HepG2 (cell line): ENCODE measurements at regions not wholly inside any gene's neighbourhood (a gene's known extent, or its start where the extent isn't known, plus 50 kb on each side); places are given as distances from the start of the nearest gene placed in this dataset.

Experiments
- ATAC-seq: fragments of 200-7000 bp; cut with Tn5 transposase; 3 replicates; pipeline ENCODE4 v1.9.1; 2020; ENCODE audit warnings: mild to moderate bottlenecking, moderate library complexity
- BruUV-seq: library from RNA; stranded (reverse); fragments of 400-500 nt; replicated peaks from 2 replicates; lab custom pipeline; 2021; lab: Mats Ljungman, UMichigan
- CTCF ChIA-PET: fragments of 300-600 bp; formaldehyde crosslinking; extraction: SDS; loops from one replicate; lab custom pipeline; 2021; ENCODE audit warnings: low total read pairs, inconsistent platforms, low intra/inter-chr PET ratio; lab: Yijun Ruan, JAX
- POLR2A ChIA-PET: fragments of 350-600 bp; sonication (Branson Sonifier 250); formaldehyde crosslinking; loops from one replicate; lab custom pipeline; 2020; ENCODE audit warnings: antibody characterized with exemption, inconsistent platforms; lab: Yijun Ruan, JAX
- DNase-seq: peaks from one replicate; pipeline ENCODE4 v3.0.0-alpha.2; 2015; ENCODE audit warnings: low spot score
- FAIRE-seq: peaks from 3 replicates; lab custom pipeline; 2011; peaks lifted over from hg19 to GRCh38; lab: Jason Lieb, UNC
- H2AFZ ChIP-seq: one replicate; pipeline ENCODE4 v1.6.1; 2011; ENCODE audit warnings: low read length, inconsistent platforms
- H3K27ac ChIP-seq: fragments of 300-600 bp; 3 replicates; pipeline ENCODE4 v1.8.0; 2011; ENCODE audit warnings: mixed run types, mild to moderate bottlenecking, mixed read lengths, low read length, inconsistent platforms; ENCODE audit not compliant: insufficient read depth; ENCODE audit errors: extremely low read length
- H3K27me3 ChIP-seq, 2 experiments: fragments of 200-600 bp in 1 of 2; 2 replicates in 1 of 2; 3 replicates in 1 of 2; pipeline versions ENCODE4 v1.6.0 to v1.8.0; 2011; ENCODE audit warnings: low read length in 2 of 2, mild to moderate bottlenecking in 2 of 2, moderate library complexity in 2 of 2, inconsistent platforms in 1 of 2; ENCODE audit not compliant: insufficient read depth in 2 of 2, control insufficient read depth in 1 of 2
- H3K36me3 ChIP-seq, 2 experiments: fragments of 200-600 bp in 1 of 2; replicated peaks in 1 of 2; 2 replicates in 1 of 2; 3 replicates in 1 of 2; pipeline versions ENCODE4 v1.5.1 to v1.8.0; 2011; ENCODE audit warnings: low read length in 2 of 2, inconsistent platforms in 1 of 2; ENCODE audit not compliant: insufficient read depth in 2 of 2, control insufficient read depth in 1 of 2
- H3K4me1 ChIP-seq: 2 replicates; pipeline ENCODE4 v1.5.1; 2012; ENCODE audit warnings: low read length, inconsistent platforms; ENCODE audit not compliant: insufficient read depth
- H3K4me2 ChIP-seq: 2 replicates; pipeline ENCODE4 v1.6.0; 2011; ENCODE audit warnings: low read depth, low read length, inconsistent platforms
- H3K4me3 ChIP-seq, 3 experiments: fragments of 200-600 bp in 1 of 3; sonication (generic), shearing (Covaris generic) in 1 of 3; replicated peaks in 1 of 3; 2 replicates each; pipeline ENCODE4 v1.5.1; 2011 to 2016; ENCODE audit warnings: low read length in 3 of 3, inconsistent platforms in 2 of 3, low read depth in 2 of 3, mild to moderate bottlenecking in 2 of 3, control low read depth in 1 of 3, mixed read lengths in 1 of 3; ENCODE audit not compliant: insufficient read depth in 1 of 3
- H3K79me2 ChIP-seq: one replicate; pipeline ENCODE4 v1.6.1; 2011; ENCODE audit warnings: low read length, inconsistent platforms; ENCODE audit not compliant: insufficient read depth
- H3K9ac ChIP-seq: 2 replicates; pipeline ENCODE4 v1.6.0; 2011; ENCODE audit warnings: mild to moderate bottlenecking, low read depth, low read length, inconsistent platforms; ENCODE audit not compliant: insufficient read depth
- H3K9me3 ChIP-seq: 2 replicates; pipeline ENCODE4 v1.5.1; 2012; ENCODE audit warnings: mild to moderate bottlenecking, low read length
- H4K20me1 ChIP-seq: 2 replicates; pipeline ENCODE4 v1.6.0; 2011; ENCODE audit warnings: inconsistent platforms, mild to moderate bottlenecking, low read length, moderate library complexity; ENCODE audit not compliant: insufficient read depth
- BORCS8-MEF2B ChIP-seq: sonication (generic); formaldehyde crosslinking; IDR thresholded peaks from 2 replicates; pipeline ENCODE4 v1.8.0; 2022; ENCODE audit warnings: mild to moderate bottlenecking, missing genetic modification reagents
- FOXA1 ChIP-seq, 2 experiments: fragments of 450-650 bp in 1 of 2; sonication (generic) in 1 of 2; formaldehyde crosslinking in 1 of 2; IDR thresholded peaks; 2 replicates each; pipeline versions ENCODE4 v1.4.0 to v1.6.1; 2016 to 2020; ENCODE audit warnings: missing genetic modification reagents in 1 of 2
- PITX1 ChIP-seq: sonication (generic); formaldehyde crosslinking; IDR thresholded peaks from 2 replicates; pipeline ENCODE4 v1.5.1; 2020; ENCODE audit warnings: mild to moderate bottlenecking, missing genetic modification reagents
- RFXAP ChIP-seq: sonication (generic); formaldehyde crosslinking; IDR thresholded peaks from 2 replicates; pipeline ENCODE4 v1.4.0; 2020; ENCODE audit warnings: missing genetic modification reagents, borderline replicate concordance
- SOX6 ChIP-seq, 2 experiments: fragments of 450-650 bp in 1 of 2; sonication (generic) in 1 of 2; formaldehyde crosslinking in 1 of 2; IDR thresholded peaks; 2 replicates each; pipeline versions ENCODE4 v1.4.0 to v1.6.1; 2017 to 2020; ENCODE audit warnings: antibody characterized with exemption in 1 of 2, mild to moderate bottlenecking in 1 of 2, missing genetic modification reagents in 1 of 2
- TAF15 ChIP-seq: fragments of 200-400 bp; formaldehyde crosslinking; IDR thresholded peaks from one replicate; pipeline ENCODE4 v1.6.1; 2018; ENCODE audit warnings: mild to moderate bottlenecking, low read depth, low read length; ENCODE audit not compliant: poor library complexity, severe bottlenecking
- TCF12 ChIP-seq, 2 experiments: fragments of 450-650 bp in 1 of 2; sonication (generic) in 1 of 2; formaldehyde crosslinking in 1 of 2; IDR thresholded peaks; 2 replicates each; pipeline versions ENCODE4 v1.6.1 to v1.8.0; 2017 to 2022; ENCODE audit warnings: antibody characterized with exemption in 1 of 2, mild to moderate bottlenecking in 1 of 2, missing genetic modification reagents in 1 of 2, moderate library complexity in 1 of 2
- WGBS: methylation state at CpG from one replicate; pipeline ENCODE4 v1.1.6; 2017; ENCODE audit warnings: low lambda C conversion rate; 5-methylcytosine and 5-hydroxymethylcytosine counted together
- in situ Hi-C: cut with HindIII; loops from 2 replicates; pipeline ENCODE4 v1.10.0; 2017; ENCODE audit warnings: low pct_unique_long_range_greater_than_20kb; ENCODE audit not compliant: extremely low pct_ligation_motif_present
- intact Hi-C: fragments of 100-400 bp; cut with micrococcal nuclease; formaldehyde crosslinking; loops from one replicate; pipeline ENCODE4 v1.10.0; 2022; ENCODE audit not compliant: unreplicated experiment
- TF ChIP-seq, protein P1 (sequence below): sonication (generic); formaldehyde crosslinking; IDR thresholded peaks from 2 replicates; pipeline ENCODE4 v1.5.0; 2020; ENCODE audit warnings: mild to moderate bottlenecking, missing genetic modification reagents

GRCh38 chr5:89147031-89147430, 264.0 kb upstream of the MEF2C start:
- H4K20me1 ChIP-seq: no peaks in the 10 kb centered on the region
- in situ Hi-C loops (no loop called here), intact Hi-C loops (no loop called here)
- BruUV-seq: no TSS peak
- no peak overlapping the region for H3K9ac ChIP-seq
- WGBS: 0% methylated on average over 1 of the region's 1 CpG
- no peaks in the 10 kb centered on the region for H3K4me1 ChIP-seq
- no peak overlapping the region for H3K27ac ChIP-seq
- CTCF ChIA-PET: no interaction called here
- no peaks in the 10 kb centered on the region for H3K79me2 ChIP-seq
- FAIRE-seq (no peak), ATAC-seq (no peak), DNase-seq (no peak)
- POLR2A ChIA-PET: no interaction called here
- no peak overlapping the region for H2AFZ ChIP-seq
- no peak overlapping the region for H3K4me2 ChIP-seq
- peaks cover 10% of the 10 kb centered on the region; the same call in 1 of the 2 replicates for H3K9me3 ChIP-seq
- no peaks in the 10 kb centered on the region for H3K36me3 ChIP-seq
- no peaks in the 10 kb centered on the region for H3K27me3 ChIP-seq
- no peak for TF ChIP-seq TCF12 (IDR thresholded peaks at IDR 0.05)
- no peak for TF ChIP-seq TCF12 (CRISPR knock-in tag; IDR thresholded peaks at IDR 0.05)
- TF ChIP-seq RFXAP: no peak
- no peak for TF ChIP-seq TAF15
- no peak for TF ChIP-seq PITX1 (CRISPR knock-in tag)
- no peak overlapping the region for H3K4me3 ChIP-seq

DNA sequence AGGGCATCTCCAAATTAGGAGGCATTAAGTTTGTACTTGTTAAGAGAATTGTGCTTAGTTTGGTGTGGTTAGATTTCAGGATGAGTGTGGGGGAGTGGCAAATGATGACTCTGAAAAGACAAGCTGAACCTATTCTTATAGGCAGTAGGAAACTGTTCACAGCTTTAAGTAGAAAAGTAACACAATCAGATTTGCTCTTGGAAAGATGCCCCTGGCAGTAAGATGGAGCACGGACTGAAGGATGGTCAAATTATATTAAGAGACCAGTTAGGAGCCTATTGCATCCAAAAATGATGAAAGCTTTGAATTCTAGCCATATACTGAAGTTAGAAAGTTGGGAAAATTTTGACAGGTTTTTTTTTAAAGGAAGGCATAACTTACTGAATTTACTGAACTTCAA, 254.2 kb upstream of the MEF2C start:
- no peak for FAIRE-seq
- no peaks in the 10 kb centered on the region for H3K4me1 ChIP-seq
- H4K20me1 ChIP-seq: no peaks in the 10 kb centered on the region
- no peak for DNase-seq
- no peaks in the 10 kb centered on the region for H3K36me3 ChIP-seq
- intact Hi-C loops (no loop called here), in situ Hi-C loops (no loop called here)
- H3K79me2 ChIP-seq: no peaks in the 10 kb centered on the region
- H3K27ac ChIP-seq: no peak overlapping the region
- H3K9ac ChIP-seq: no peak overlapping the region
- no peak overlapping the region for H3K4me2 ChIP-seq
- ATAC-seq: no peak
- 3% methylated on average over 1 of the region's 1 CpG for WGBS
- no peak overlapping the region for H3K4me3 ChIP-seq
- POLR2A ChIA-PET: no interaction called here
- no peak overlapping the region for H2AFZ ChIP-seq
- CTCF ChIA-PET: no interaction called here
- H3K27me3 ChIP-seq: no peaks in the 10 kb centered on the region
- TF ChIP-seq FOXA1 (IDR thresholded peaks at IDR 0.05): no peak
- TF ChIP-seq FOXA1 (CRISPR knock-in tag; IDR thresholded peaks at IDR 0.05): no peak
- TF ChIP-seq, protein P1, sequence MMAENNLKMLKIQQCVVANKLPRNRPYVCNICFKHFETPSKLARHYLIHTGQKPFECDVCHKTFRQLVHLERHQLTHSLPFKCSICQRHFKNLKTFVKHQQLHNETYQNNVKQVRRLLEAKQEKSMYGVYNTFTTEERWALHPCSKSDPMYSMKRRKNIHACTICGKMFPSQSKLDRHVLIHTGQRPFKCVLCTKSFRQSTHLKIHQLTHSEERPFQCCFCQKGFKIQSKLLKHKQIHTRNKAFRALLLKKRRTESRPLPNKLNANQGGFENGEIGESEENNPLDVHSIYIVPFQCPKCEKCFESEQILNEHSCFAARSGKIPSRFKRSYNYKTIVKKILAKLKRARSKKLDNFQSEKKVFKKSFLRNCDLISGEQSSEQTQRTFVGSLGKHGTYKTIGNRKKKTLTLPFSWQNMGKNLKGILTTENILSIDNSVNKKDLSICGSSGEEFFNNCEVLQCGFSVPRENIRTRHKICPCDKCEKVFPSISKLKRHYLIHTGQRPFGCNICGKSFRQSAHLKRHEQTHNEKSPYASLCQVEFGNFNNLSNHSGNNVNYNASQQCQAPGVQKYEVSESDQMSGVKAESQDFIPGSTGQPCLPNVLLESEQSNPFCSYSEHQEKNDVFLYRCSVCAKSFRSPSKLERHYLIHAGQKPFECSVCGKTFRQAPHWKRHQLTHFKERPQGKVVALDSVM (CRISPR knock-in tag): no peak
- TF ChIP-seq SOX6 (IDR thresholded peaks at IDR 0.05): no peak
- TF ChIP-seq SOX6 (CRISPR knock-in tag; IDR thresholded peaks at IDR 0.05): no peak
- no peak for TF ChIP-seq BORCS8-MEF2B
- no peaks in the 10 kb centered on the region for H3K9me3 ChIP-seq
- BruUV-seq: no TSS peak
